ENCODE measurements at regions not wholly inside any gene's neighbourhood (a gene's known extent, or its start where the extent isn't known, plus 50 kb on each side); places are given as distances from the start of the nearest gene placed in this dataset.

DNA sequence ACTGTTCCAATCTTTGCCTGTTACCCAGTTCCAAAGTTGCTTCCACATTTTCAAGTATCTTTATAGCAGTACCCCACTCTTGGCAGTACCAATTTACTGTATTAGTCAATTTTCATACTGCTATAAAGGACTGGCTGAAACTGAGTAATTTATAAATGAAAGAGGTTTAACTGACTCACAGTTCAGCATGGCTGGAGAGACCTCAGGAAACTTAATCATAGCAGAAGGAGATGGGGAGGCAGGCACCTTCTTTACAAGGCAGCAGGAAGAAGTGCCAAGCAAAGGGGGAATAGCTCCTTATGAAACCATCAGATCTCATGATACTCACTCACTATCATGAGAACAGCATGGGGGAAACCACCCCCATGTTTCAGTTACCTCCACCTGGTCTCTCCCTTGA lies 215.0 kb downstream of the SNAPC1 start:
- H3K36me3 ChIP-seq (ENCODE audit: control insufficient read depth, insufficient read depth, low read length): no peaks in the 10 kb centered on the region
- no peak overlapping the region for H3K4me3 ChIP-seq (ENCODE audit: low read depth, low read length)
- CTCF ChIA-PET: no interaction called here
- POLR2A ChIA-PET: no interaction called here
- H3K27me3 ChIP-seq (ENCODE audit: control insufficient read depth, insufficient read depth, low read length): no peaks in the 10 kb centered on the region; the same call in 1 of the 2 replicates
- DNase-seq (ENCODE audit: low read depth): no peak
- no peak for TF ChIP-seq CTCF (IDR thresholded peaks at IDR 0.05; ENCODE audit: insufficient read depth, low read depth, low read length)

DNA sequence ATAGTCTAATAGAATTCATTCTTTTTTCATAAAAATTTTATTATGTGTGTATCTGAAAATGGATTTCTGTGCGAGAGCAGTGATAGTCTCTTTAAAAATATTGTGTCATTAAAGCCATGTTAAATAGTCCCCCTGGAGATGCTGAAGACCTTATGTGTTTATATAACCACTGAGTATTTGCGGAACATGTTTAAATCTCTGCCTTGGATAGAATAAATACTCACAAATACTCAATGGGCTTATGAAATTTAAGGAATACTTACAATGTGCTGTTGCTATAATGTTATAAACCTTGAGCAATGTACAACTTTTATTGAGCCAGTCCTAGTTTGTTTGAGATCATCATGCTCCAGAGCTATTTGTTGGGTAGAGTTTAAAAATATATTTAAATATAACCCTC lies 226.0 kb downstream of the SNAPC1 start:
- CTCF ChIA-PET: no interaction called here
- POLR2A ChIA-PET: no interaction called here
- Histone ChIP-seq H3K27me3 (ENCODE audit: control insufficient read depth, insufficient read depth, low read length) (no peaks in the 10 kb centered on the region), H3K4me3 (ENCODE audit: low read depth, low read length) (no peak overlapping the region), H3K36me3 (ENCODE audit: control insufficient read depth, insufficient read depth, low read length) (no peaks in the 10 kb centered on the region)
- TF ChIP-seq CTCF (IDR thresholded peaks at IDR 0.05; ENCODE audit: insufficient read depth, low read depth, low read length): no peak
- DNase-seq (ENCODE audit: low read depth): no peak

DNA sequence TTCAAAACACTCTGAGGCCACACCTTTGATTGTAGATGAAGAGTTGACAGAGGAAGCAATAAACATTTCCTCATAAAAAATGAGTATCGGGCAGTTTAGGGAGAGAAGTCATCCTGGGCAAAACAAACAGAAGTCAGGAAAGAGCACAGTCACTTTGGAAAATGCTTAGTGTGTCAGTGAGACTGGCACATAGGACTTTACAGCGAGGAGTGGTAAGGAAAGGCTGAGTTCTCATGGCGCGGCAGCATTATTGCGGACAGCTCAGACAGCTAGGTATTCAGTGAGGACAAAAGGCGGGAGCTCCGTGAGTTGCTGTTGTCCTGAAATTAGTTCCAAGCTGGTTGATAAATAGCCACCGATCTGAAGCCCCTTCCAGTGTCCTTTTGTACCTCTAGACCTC lies 229.9 kb downstream of the SNAPC1 start:
- no peak overlapping the region for H3K4me3 ChIP-seq (ENCODE audit: low read depth, low read length)
- H3K27me3 ChIP-seq (ENCODE audit: control insufficient read depth, insufficient read depth, low read length): no peaks in the 10 kb centered on the region
- ChIA-PET CTCF (no interaction called here), POLR2A (no interaction called here)
- no peak for TF ChIP-seq CTCF (IDR thresholded peaks at IDR 0.05; ENCODE audit: insufficient read depth, low read depth, low read length)
- DNase-seq (ENCODE audit: low read depth): no peak
- no peaks in the 10 kb centered on the region for H3K36me3 ChIP-seq (ENCODE audit: control insufficient read depth, insufficient read depth, low read length)

DNA sequence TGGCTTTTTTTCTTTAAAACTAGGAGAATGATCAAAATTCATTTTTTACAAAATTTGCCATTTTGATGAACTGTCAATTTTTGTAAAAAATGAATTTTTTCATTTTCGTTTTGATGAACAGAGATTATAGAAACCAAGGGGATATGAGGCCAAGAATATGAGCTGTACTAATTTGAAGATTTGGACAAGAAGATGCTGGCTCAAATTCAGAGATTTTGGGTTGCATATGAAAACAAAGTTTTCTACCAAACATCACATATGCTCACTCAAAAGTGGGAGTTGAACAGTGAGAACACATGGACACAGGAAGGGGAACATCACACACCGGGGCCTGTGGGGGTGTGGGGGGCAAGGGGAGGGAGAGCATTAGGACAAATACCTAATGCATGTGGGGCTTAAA lies 230.7 kb downstream of the SNAPC1 start:
- CTCF ChIA-PET: no interaction called here
- DNase-seq (ENCODE audit: low read depth): no peak
- TF ChIP-seq CTCF (IDR thresholded peaks at IDR 0.05; ENCODE audit: insufficient read depth, low read depth, low read length): no peak
- no peak overlapping the region for H3K4me3 ChIP-seq (ENCODE audit: low read depth, low read length)
- no peaks in the 10 kb centered on the region for H3K36me3 ChIP-seq (ENCODE audit: control insufficient read depth, insufficient read depth, low read length)
- no peaks in the 10 kb centered on the region for H3K27me3 ChIP-seq (ENCODE audit: control insufficient read depth, insufficient read depth, low read length)
- POLR2A ChIA-PET: interaction anchor here (0.6 kb wide), 1 partner anchor 65 kb away, joined by 3 read pairs; no protein-coding TSS in a partner anchor

DNA sequence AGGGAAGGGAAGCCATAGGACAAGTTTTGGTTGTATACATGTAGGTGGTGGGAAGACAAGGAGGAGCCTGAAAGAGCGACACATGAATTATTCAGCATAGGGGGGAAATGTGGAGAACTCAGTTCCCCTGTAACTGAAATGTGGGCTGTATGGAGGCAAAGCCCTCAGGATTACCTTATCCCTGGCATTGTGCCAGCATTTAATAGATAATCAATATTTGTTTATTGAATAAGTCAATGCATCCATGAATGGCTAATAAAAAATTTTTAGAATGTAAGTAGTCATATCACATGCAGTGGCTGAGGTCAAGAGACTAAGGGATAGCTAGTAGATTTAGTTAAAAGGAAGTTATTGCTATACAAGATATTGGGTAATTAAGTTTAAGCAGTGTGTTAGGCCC lies 232.4 kb downstream of the SNAPC1 start:
- no peak for DNase-seq (ENCODE audit: low read depth)
- TF ChIP-seq CTCF (IDR thresholded peaks at IDR 0.05; ENCODE audit: insufficient read depth, low read depth, low read length): no peak
- H3K36me3 ChIP-seq (ENCODE audit: control insufficient read depth, insufficient read depth, low read length): no peaks in the 10 kb centered on the region
- no peaks in the 10 kb centered on the region for H3K27me3 ChIP-seq (ENCODE audit: control insufficient read depth, insufficient read depth, low read length)
- ChIA-PET CTCF (interaction anchor here (0.6 to 0.9 kb wide), 3 partner anchors 8 to 280 kb away, joined by 4 read pairs; no protein-coding TSS in a partner anchor), POLR2A (no interaction called here)
- no peak overlapping the region for H3K4me3 ChIP-seq (ENCODE audit: low read depth, low read length)

Data from BJ (cell line).